ENCODE measurements at regions not wholly inside any gene's neighbourhood (a gene's known extent, or its start where the extent isn't known, plus 50 kb on each side); places are given as distances from the start of the nearest gene placed in this dataset.

DNA sequence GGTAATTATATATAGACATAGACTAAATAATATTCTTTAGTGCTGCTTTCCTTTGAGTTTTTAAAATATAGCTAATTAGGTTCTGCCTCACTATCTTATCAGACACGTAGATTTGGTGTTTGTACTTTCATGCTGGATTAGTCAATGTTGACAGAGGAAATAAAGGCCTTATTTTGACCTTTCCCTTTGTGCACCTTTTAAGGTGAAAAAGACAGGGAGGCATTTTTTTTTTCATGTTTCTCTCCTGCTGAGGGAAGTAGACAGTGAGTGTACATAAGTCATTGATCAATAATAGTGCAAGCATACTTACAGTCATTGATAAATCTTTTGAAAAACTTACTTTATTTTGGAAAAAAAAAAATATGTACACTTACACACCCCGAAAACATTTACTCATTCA, 467.8 kb downstream of the GRXCR1 start:
- intact Hi-C loops (cut with DNase I; ENCODE audit: low total_unique reads) = no loop called here
- TF ChIP-seq POLR2A (IDR thresholded peaks at IDR 0.05) = no peak
- TF ChIP-seq, protein P1, sequence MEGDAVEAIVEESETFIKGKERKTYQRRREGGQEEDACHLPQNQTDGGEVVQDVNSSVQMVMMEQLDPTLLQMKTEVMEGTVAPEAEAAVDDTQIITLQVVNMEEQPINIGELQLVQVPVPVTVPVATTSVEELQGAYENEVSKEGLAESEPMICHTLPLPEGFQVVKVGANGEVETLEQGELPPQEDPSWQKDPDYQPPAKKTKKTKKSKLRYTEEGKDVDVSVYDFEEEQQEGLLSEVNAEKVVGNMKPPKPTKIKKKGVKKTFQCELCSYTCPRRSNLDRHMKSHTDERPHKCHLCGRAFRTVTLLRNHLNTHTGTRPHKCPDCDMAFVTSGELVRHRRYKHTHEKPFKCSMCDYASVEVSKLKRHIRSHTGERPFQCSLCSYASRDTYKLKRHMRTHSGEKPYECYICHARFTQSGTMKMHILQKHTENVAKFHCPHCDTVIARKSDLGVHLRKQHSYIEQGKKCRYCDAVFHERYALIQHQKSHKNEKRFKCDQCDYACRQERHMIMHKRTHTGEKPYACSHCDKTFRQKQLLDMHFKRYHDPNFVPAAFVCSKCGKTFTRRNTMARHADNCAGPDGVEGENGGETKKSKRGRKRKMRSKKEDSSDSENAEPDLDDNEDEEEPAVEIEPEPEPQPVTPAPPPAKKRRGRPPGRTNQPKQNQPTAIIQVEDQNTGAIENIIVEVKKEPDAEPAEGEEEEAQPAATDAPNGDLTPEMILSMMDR (IDR thresholded peaks at IDR 0.05) = no peak
- H3K4me3 ChIP-seq (ENCODE audit: low read depth, poor library complexity, severe bottlenecking) = no peak overlapping the region
- WGBS, 2 donors = 56 to 61% methylated on average over 2 of the region's 2 CpGs
- DNase-seq (ENCODE audit: low spot score in 2 of 2) = no peak

DNA sequence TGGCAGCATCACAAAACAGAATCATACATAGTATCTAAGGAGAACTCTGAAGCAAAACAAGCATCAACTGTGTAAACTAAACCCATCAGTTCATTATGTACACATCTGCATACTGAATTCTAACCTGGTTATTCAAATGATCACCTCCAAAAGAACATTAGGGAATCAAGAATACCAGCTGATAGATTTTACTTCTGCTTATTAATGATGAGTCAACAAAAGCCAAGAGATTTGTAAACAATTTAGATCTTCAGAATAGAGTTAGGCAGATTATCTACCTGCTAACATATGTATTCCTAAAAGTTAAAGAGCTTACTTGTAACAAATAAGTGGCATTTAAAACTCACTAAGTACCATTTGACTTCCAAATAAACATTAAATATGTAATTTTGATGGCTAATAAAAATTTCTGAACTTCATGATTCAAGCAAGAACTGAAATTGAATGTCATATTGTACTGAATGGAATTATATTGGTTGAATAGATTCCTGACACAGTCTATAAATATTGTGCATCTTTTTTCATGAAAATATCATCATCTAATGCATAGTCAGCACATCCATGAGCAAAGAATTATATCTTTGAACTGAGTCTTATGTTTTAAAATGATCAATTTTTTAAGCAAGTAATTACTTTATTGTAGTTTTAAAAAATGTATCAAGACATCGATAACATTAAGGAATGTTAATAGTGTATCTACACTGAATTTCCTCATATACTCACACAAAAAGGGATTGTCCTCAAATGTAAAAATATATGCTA, 470.5 kb downstream of the GRXCR1 start:
- intact Hi-C loops (cut with DNase I; ENCODE audit: low total_unique reads) = no loop called here
- WGBS, 2 donors = 98 to 99% methylated on average over 1 of the region's 1 CpG
- no peak for DNase-seq (ENCODE audit: low spot score in 2 of 2)
- TF ChIP-seq, protein P1 (IDR thresholded peaks at IDR 0.05) = no peak
- no peak for TF ChIP-seq POLR2A (IDR thresholded peaks at IDR 0.05)
- no peak overlapping the region for H3K4me3 ChIP-seq (ENCODE audit: low read depth, poor library complexity, severe bottlenecking)

DNA sequence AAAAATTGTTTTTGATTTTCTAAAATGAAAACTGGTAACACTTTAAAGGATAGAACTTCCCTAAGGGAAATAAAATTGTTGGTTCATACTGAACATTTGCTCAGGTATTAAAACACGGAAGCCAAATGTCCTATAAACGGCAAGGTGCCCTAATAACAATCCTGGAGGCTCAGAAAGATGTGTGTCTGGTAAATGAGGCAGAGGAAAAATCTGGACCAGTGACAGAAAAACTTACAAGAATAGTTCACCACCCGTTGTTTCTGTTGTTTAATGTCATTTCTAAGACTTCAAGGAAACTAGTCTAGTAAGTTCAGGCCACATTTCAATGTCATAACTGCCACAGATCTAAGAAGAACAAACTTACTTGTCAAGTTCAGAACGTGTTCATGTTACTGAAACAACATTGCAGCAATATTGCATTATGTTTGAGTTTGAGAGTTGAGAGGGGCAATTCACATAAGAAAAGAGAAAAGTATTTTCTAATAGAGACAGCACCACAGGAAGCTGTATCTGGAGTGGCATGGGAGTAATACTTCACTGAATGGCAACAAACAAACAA, 476.6 kb downstream of the GRXCR1 start:
- H3K4me3 ChIP-seq (ENCODE audit: low read depth, poor library complexity, severe bottlenecking) = no peak overlapping the region
- no peak for DNase-seq (ENCODE audit: low spot score in 2 of 2)
- TF ChIP-seq POLR2A (IDR thresholded peaks at IDR 0.05) = no peak
- TF ChIP-seq, protein P1 (IDR thresholded peaks at IDR 0.05) = no peak
- WGBS, 2 donors = 44 to 46% methylated on average over 4 of the region's 4 CpGs
- intact Hi-C loops (cut with DNase I; ENCODE audit: low total_unique reads) = no loop called here

DNA sequence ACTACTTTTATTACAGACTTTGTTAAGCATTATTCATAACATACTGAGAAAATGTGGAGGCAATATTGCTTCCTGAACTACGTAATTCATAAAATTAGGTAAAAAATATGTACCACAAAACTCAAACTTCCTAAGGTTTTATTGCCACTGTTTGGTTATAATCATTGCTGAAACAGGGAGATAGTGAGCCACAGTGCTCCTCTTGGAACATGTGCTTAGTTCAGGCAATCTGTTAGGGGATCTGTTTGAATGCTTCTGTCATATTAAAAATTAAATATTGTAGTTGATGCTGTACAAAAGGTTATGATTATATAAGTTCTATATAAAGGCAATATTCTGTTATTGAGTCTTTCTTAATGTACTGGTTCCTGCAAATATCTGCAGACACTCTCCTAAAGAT, 480.7 kb downstream of the GRXCR1 start:
- TF ChIP-seq, protein P1 (IDR thresholded peaks at IDR 0.05) = no peak
- no peak for TF ChIP-seq POLR2A (IDR thresholded peaks at IDR 0.05)
- WGBS, 2 donors = 82 to 85% methylated on average over 1 of the region's 1 CpG
- intact Hi-C loops (cut with DNase I; ENCODE audit: low total_unique reads) = no loop called here

DNA sequence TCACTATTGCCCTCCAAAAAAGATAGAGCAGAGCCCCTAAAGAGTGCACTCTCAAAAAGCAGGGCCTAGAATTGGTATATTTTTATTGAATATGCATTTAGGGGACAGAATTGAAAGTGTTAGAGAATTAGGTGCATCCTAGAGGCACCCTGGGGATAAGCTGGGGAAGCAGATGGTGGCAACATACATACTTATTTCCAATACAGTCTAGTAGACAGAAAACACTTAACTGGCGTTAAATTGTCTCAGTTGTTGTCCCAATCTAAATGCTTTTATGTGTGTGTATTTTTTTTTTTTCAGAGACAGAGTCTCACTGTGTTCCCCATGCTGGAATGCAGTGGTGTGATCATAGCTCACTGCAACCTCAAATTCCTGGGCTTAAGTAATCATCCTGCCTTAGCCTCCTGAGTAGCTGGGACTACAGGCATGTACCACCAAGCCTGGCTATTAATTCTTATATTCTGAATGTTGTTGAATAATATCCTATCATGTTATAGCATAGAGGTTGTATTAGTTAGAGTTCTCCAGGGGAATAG, 481.8 kb downstream of the GRXCR1 start:
- 72% methylated on average over 1 of the region's 1 CpG for WGBS, 2 donors
- DNase-seq (ENCODE audit: low spot score in 2 of 2) = no peak
- intact Hi-C loops (cut with DNase I; ENCODE audit: low total_unique reads) = no loop called here
- TF ChIP-seq, protein P1 (IDR thresholded peaks at IDR 0.05) = no peak
- TF ChIP-seq POLR2A (IDR thresholded peaks at IDR 0.05) = no peak
- no peak overlapping the region for H3K4me3 ChIP-seq (ENCODE audit: low read depth, poor library complexity, severe bottlenecking)

More for the DNA sequence above, 480.7 kb downstream of the GRXCR1 start:
- DNase-seq (ENCODE audit: low spot score in 2 of 2) = no peak
- H3K4me3 ChIP-seq (ENCODE audit: low read depth, poor library complexity, severe bottlenecking) = no peak overlapping the region
